HEK293 (cell line): ENCODE measurements at regions not wholly inside any gene's neighbourhood (a gene's known extent, or its start where the extent isn't known, plus 50 kb on each side); places are given as distances from the start of the nearest gene placed in this dataset.

Source experiments
- CTCF ChIA-PET: fragments of 350-600 bp; formaldehyde crosslinking; extraction: SDS; loops from one replicate; lab custom pipeline; 2021; ENCODE audit warnings: antibody characterized with exemption; lab: Yijun Ruan, JAX
- POLR2A ChIA-PET: fragments of 300-600 bp; formaldehyde crosslinking; extraction: SDS; loops from one replicate; lab custom pipeline; 2020; ENCODE audit warnings: antibody characterized with exemption, inconsistent platforms; lab: Yijun Ruan, JAX
- H3K27ac ChIP-seq: fragments of 200-500 bp; sonication (Bioruptor generic); 2 replicates; pipeline ENCODE4 v1.5.1; 2014; ENCODE audit warnings: low read depth, low read length, control low read depth, inconsistent platforms; ENCODE audit errors: extremely low read depth
- H3K36me3 ChIP-seq, 2 experiments: fragments of 200-500 bp in 1 of 2; sonication (Bioruptor generic) in 1 of 2; 1 replicate in 1 of 2; 2 replicates in 1 of 2; pipeline ENCODE4 v1.5.1; 2014 to 2017; ENCODE audit warnings: inconsistent platforms in 2 of 2, low read length in 2 of 2; ENCODE audit not compliant: control insufficient read depth in 2 of 2, insufficient read depth in 1 of 2
- H3K4me1 ChIP-seq: fragments of 200-500 bp; sonication (Bioruptor generic); 2 replicates; pipeline ENCODE4 v1.5.1; 2014; ENCODE audit warnings: mild to moderate bottlenecking, low read length, inconsistent platforms; ENCODE audit not compliant: control insufficient read depth, insufficient read depth
- H3K4me3 ChIP-seq: 2 replicates; pipeline ENCODE4 v1.5.1; 2011; ENCODE audit warnings: low read depth, mild to moderate bottlenecking, control low read depth, low read length, moderate library complexity
- H3K9me3 ChIP-seq: fragments of 200-500 bp; sonication (Bioruptor generic); 2 replicates; pipeline ENCODE4 v1.5.1; 2014; ENCODE audit warnings: low read depth, low read length, inconsistent platforms; ENCODE audit not compliant: control insufficient read depth, insufficient read depth
- EGR2 ChIP-seq: fragments of 450-650 bp; formaldehyde crosslinking; IDR thresholded peaks from 2 replicates; pipeline ENCODE4 v1.5.1; 2016; ENCODE audit warnings: low read depth, missing biosample characterization, missing genetic modification characterization
- GLIS2 ChIP-seq: fragments of 450-650 bp; formaldehyde crosslinking; IDR thresholded peaks from 2 replicates; pipeline ENCODE4 v1.5.1; 2016; ENCODE audit warnings: missing biosample characterization, missing genetic modification characterization
- KLF10 ChIP-seq: fragments of 450-650 bp; IDR thresholded peaks from 2 replicates; pipeline ENCODE4 v1.5.1; 2018; ENCODE audit warnings: missing biosample characterization, mild to moderate bottlenecking, missing genetic modification characterization
- KLF16 ChIP-seq: fragments of 450-650 bp; formaldehyde crosslinking; IDR thresholded peaks from 2 replicates; pipeline ENCODE4 v1.5.1; 2017; ENCODE audit warnings: missing biosample characterization, missing genetic modification characterization
- KLF7 ChIP-seq: fragments of 450-650 bp; formaldehyde crosslinking; IDR thresholded peaks from 2 replicates; pipeline ENCODE4 v1.5.1; 2016; ENCODE audit warnings: missing biosample characterization, missing genetic modification characterization, borderline replicate concordance
- KLF8 ChIP-seq: fragments of 450-650 bp; formaldehyde crosslinking; IDR thresholded peaks from 2 replicates; pipeline ENCODE4 v1.5.1; 2016; ENCODE audit warnings: missing biosample characterization, missing genetic modification characterization
- WT1 ChIP-seq: fragments of 450-650 bp; formaldehyde crosslinking; IDR thresholded peaks from 2 replicates; pipeline ENCODE4 v1.5.1; 2016; ENCODE audit warnings: missing biosample characterization, missing genetic modification characterization
- YY1 ChIP-seq: fragments of 450-650 bp; formaldehyde crosslinking; IDR thresholded peaks from 2 replicates; pipeline ENCODE4 v1.5.1; 2018; ENCODE audit warnings: missing biosample characterization, missing genetic modification characterization
- ZBTB8A ChIP-seq: fragments of 450-650 bp; formaldehyde crosslinking; IDR thresholded peaks from 2 replicates; pipeline ENCODE4 v1.5.1; 2016; ENCODE audit warnings: missing biosample characterization, missing genetic modification characterization
- ZFP3 ChIP-seq: fragments of 450-650 bp; formaldehyde crosslinking; IDR thresholded peaks from 2 replicates; pipeline ENCODE4 v1.5.1; 2016; ENCODE audit warnings: low read depth, missing biosample characterization, missing genetic modification characterization
- ZFP37 ChIP-seq: fragments of 450-650 bp; formaldehyde crosslinking; IDR thresholded peaks from 2 replicates; pipeline ENCODE4 v1.5.1; 2016; ENCODE audit warnings: missing biosample characterization, missing genetic modification characterization
- ZNF16 ChIP-seq: fragments of 450-650 bp; formaldehyde crosslinking; IDR thresholded peaks from 2 replicates; pipeline ENCODE4 v1.5.1; 2016; ENCODE audit warnings: low read depth, missing biosample characterization, missing genetic modification characterization
- ZNF175 ChIP-seq: fragments of 450-650 bp; formaldehyde crosslinking; IDR thresholded peaks from 2 replicates; pipeline ENCODE4 v1.5.1; 2016; ENCODE audit warnings: missing biosample characterization, missing genetic modification characterization
- ZNF2 ChIP-seq: fragments of 450-650 bp; formaldehyde crosslinking; IDR thresholded peaks from 2 replicates; pipeline ENCODE4 v1.5.1; 2016; ENCODE audit warnings: missing biosample characterization, missing genetic modification characterization
- ZNF223 ChIP-seq: fragments of 450-650 bp; formaldehyde crosslinking; IDR thresholded peaks from 2 replicates; pipeline ENCODE4 v1.5.1; 2016; ENCODE audit warnings: missing biosample characterization, missing genetic modification characterization
- ZNF292 ChIP-seq: fragments of 450-650 bp; formaldehyde crosslinking; IDR thresholded peaks from 2 replicates; pipeline ENCODE4 v1.5.1; 2016; ENCODE audit warnings: low read depth, missing biosample characterization, missing genetic modification characterization, borderline replicate concordance
- ZNF394 ChIP-seq: fragments of 450-650 bp; formaldehyde crosslinking; IDR thresholded peaks from 2 replicates; pipeline ENCODE4 v1.5.1; 2016; ENCODE audit warnings: missing biosample characterization, missing genetic modification characterization, mild to moderate bottlenecking, moderate library complexity, borderline replicate concordance
- ZNF426 ChIP-seq: fragments of 450-650 bp; formaldehyde crosslinking; IDR thresholded peaks from 2 replicates; pipeline ENCODE4 v1.5.1; 2017; ENCODE audit warnings: missing biosample characterization, missing genetic modification characterization, mild to moderate bottlenecking, inconsistent platforms, moderate library complexity
- ZNF623 ChIP-seq: fragments of 450-650 bp; formaldehyde crosslinking; IDR thresholded peaks from 2 replicates; pipeline ENCODE4 v1.5.1; 2016; ENCODE audit warnings: missing biosample characterization, missing genetic modification characterization
- ZNF626 ChIP-seq: fragments of 450-650 bp; sonication (Bioruptor Pico); formaldehyde crosslinking; IDR thresholded peaks from 2 replicates; pipeline ENCODE4 v1.5.1; 2018; ENCODE audit warnings: missing biosample characterization, missing genetic modification characterization, inconsistent platforms
- ZNF776 ChIP-seq: fragments of 450-650 bp; formaldehyde crosslinking; IDR thresholded peaks from 2 replicates; pipeline ENCODE4 v1.5.0; 2017; ENCODE audit warnings: missing biosample characterization, missing genetic modification characterization, borderline replicate concordance
- ZNF785 ChIP-seq: fragments of 450-650 bp; formaldehyde crosslinking; IDR thresholded peaks from 2 replicates; pipeline ENCODE4 v1.5.1; 2016; ENCODE audit warnings: missing biosample characterization, missing genetic modification characterization
- ZNF791 ChIP-seq: fragments of 450-650 bp; formaldehyde crosslinking; IDR thresholded peaks from 2 replicates; pipeline ENCODE4 v1.5.1; 2016; ENCODE audit warnings: missing biosample characterization, missing genetic modification characterization
- TF ChIP-seq, protein P1 (sequence below): fragments of 450-650 bp; formaldehyde crosslinking; IDR thresholded peaks from 2 replicates; pipeline ENCODE4 v1.5.1; 2016; ENCODE audit warnings: missing biosample characterization, missing genetic modification characterization
- TF ChIP-seq, protein P2 (sequence below): fragments of 450-650 bp; formaldehyde crosslinking; IDR thresholded peaks from 2 replicates; pipeline ENCODE4 v1.5.1; 2016; ENCODE audit warnings: missing biosample characterization, missing genetic modification characterization
- TF ChIP-seq, protein P3 (sequence below): fragments of 450-650 bp; formaldehyde crosslinking; IDR thresholded peaks from 2 replicates; pipeline ENCODE4 v1.5.1; 2016; ENCODE audit warnings: missing biosample characterization, missing genetic modification characterization, borderline replicate concordance

DNA sequence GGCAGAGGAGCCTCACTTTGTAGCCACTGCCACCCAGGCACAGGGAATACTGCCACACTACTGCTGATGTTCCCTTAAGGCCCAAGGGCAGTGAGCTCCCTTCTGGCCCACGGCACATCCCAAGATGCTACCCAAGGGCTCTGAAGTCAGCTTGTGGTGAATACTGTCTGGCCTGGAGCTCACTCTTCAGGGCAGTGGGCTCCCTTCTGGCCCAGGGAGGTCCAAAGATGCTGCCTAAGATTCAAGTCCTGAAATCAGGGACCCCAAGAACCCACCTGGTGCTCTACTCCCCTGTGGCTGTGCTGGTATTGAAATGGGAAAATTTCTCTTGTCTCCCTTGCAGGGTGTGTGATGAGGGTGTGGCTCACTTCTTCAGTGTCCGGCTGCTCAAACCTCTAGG is 132.8 kb downstream of the TINAG start:
- H3K27ac ChIP-seq: no peak overlapping the region
- no peaks in the 10 kb centered on the region for H3K36me3 ChIP-seq
- POLR2A ChIA-PET: no interaction called here
- CTCF ChIA-PET: no interaction called here
- no peaks in the 10 kb centered on the region for H3K9me3 ChIP-seq
- no peaks in the 10 kb centered on the region for H3K4me1 ChIP-seq
- H3K4me3 ChIP-seq: no peak overlapping the region
- TF ChIP-seq ZNF426 (tag by site-specific recombination) (no peak), KLF10 (tag by site-specific recombination) (no peak), KLF16 (tag by site-specific recombination) (no peak), KLF7 (tag by site-specific recombination) (no peak), ZNF626 (tag by site-specific recombination) (no peak), EGR2 (tag by site-specific recombination) (no peak), ZNF623 (no peak), ZNF292 (no peak), ZNF16 (tag by site-specific recombination) (no peak), ZNF2 (tag by site-specific recombination) (no peak), ZNF175 (no peak), KLF8 (tag by site-specific recombination) (no peak), ZNF394 (tag by site-specific recombination) (no peak), ZNF791 (tag by site-specific recombination) (no peak), YY1 (tag by site-specific recombination) (no peak), ZNF785 (no peak)
- TF ChIP-seq, protein P1, sequence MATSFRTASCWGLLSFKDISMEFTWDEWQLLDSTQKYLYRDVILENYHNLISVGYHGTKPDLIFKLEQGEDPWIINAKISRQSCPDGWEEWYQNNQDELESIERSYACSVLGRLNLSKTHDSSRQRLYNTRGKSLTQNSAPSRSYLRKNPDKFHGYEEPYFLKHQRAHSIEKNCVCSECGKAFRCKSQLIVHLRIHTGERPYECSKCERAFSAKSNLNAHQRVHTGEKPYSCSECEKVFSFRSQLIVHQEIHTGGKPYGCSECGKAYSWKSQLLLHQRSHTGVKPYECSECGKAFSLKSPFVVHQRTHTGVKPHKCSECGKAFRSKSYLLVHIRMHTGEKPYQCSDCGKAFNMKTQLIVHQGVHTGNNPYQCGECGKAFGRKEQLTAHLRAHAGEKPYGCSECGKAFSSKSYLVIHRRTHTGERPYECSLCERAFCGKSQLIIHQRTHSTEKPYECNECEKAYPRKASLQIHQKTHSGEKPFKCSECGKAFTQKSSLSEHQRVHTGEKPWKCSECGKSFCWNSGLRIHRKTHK (tag by site-specific recombination): no peak
- TF ChIP-seq, protein P2, sequence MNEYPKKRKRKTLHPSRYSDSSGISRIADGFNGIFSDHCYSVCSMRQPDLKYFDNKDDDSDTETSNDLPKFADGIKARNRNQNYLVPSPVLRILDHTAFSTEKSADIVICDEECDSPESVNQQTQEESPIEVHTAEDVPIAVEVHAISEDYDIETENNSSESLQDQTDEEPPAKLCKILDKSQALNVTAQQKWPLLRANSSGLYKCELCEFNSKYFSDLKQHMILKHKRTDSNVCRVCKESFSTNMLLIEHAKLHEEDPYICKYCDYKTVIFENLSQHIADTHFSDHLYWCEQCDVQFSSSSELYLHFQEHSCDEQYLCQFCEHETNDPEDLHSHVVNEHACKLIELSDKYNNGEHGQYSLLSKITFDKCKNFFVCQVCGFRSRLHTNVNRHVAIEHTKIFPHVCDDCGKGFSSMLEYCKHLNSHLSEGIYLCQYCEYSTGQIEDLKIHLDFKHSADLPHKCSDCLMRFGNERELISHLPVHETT (tag by site-specific recombination): no peak

DNA sequence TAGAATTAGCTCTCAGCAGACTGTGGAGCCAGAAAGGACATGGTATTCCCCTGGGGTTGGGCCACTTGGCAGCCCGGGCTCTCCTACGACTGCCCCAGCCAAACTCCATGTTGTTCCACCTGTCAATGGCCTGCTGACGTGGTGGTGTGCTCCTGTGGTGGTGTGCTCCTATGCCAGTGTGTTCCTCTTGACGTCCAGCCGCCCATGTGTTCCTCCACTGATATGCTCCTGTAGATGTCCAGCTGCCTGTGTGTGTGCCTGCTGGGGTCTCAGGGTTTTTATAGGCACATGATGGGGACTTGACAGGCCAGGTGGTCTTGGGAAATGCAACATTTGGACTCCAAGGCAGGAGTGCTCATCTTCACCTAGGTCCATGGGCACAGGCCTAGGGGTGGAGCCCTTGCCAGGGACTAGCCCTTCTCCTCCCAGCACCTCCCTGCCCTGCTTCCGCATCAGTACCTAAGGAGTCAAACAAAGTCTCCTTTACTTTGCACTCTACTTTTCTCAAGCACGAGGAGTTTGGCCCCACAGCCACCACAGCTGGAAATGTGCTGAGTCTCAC is 133.5 kb downstream of the TINAG start:
- TF ChIP-seq, protein P3, sequence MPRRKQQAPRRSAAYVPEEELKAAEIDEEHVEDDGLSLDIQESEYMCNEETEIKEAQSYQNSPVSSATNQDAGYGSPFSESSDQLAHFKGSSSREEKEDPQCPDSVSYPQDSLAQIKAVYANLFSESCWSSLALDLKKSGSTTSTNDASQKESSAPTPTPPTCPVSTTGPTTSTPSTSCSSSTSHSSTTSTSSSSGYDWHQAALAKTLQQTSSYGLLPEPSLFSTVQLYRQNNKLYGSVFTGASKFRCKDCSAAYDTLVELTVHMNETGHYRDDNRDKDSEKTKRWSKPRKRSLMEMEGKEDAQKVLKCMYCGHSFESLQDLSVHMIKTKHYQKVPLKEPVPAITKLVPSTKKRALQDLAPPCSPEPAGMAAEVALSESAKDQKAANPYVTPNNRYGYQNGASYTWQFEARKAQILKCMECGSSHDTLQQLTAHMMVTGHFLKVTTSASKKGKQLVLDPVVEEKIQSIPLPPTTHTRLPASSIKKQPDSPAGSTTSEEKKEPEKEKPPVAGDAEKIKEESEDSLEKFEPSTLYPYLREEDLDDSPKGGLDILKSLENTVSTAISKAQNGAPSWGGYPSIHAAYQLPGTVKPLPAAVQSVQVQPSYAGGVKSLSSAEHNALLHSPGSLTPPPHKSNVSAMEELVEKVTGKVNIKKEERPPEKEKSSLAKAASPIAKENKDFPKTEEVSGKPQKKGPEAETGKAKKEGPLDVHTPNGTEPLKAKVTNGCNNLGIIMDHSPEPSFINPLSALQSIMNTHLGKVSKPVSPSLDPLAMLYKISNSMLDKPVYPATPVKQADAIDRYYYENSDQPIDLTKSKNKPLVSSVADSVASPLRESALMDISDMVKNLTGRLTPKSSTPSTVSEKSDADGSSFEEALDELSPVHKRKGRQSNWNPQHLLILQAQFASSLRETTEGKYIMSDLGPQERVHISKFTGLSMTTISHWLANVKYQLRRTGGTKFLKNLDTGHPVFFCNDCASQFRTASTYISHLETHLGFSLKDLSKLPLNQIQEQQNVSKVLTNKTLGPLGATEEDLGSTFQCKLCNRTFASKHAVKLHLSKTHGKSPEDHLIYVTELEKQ (tag by site-specific recombination): no peak
- TF ChIP-seq ZNF776 (tag by site-specific recombination) (no peak), ZFP3 (tag by site-specific recombination) (no peak), ZFP37 (no peak), WT1 (no peak), ZNF223 (tag by site-specific recombination) (no peak), GLIS2 (no peak), ZBTB8A (tag by site-specific recombination) (no peak), KLF8 (tag by site-specific recombination) (no peak), ZNF426 (tag by site-specific recombination) (no peak)
- CTCF ChIA-PET: interaction anchor here (0.6 kb wide), 1 partner anchor 315 kb away, joined by 3 read pairs; no protein-coding TSS in a partner anchor

More for the DNA sequence above, 133.5 kb downstream of the TINAG start:
- no peaks in the 10 kb centered on the region for H3K4me1 ChIP-seq
- H3K27ac ChIP-seq: no peak overlapping the region
- H3K9me3 ChIP-seq: no peaks in the 10 kb centered on the region
- H3K36me3 ChIP-seq: no peaks in the 10 kb centered on the region
- H3K4me3 ChIP-seq: no peak overlapping the region
- POLR2A ChIA-PET: no interaction called here
